T-helper 17 cell (primary cell): ENCODE measurements at regions not wholly inside any gene's neighbourhood (a gene's known extent, or its start where the extent isn't known, plus 50 kb on each side); places are given as distances from the start of the nearest gene placed in this dataset.

Experiments used
- ATAC-seq: fragments of 150-1000 bp; cut with Tn5 transposase; 2 replicates; pipeline ENCODE4 v1.10.0; 2021; ENCODE audit warnings: mild to moderate bottlenecking, moderate library complexity
- DNase-seq, 3 donors: peaks; one replicate each; pipeline versions ENCODE4 v3.0.0 to v3.0.0-alpha.2; 2020 to 2021
- H3K9me3 ChIP-seq: one replicate; pipeline ENCODE4 v1.7.0; 2013; ENCODE audit warnings: low read length, mild to moderate bottlenecking; ENCODE audit not compliant: control insufficient read depth, poor library complexity, severe bottlenecking
- H3K27ac Mint-ChIP-seq: one replicate; pipeline ENCODE4 v1.8.0; 2022; ENCODE audit warnings: mild to moderate bottlenecking, moderate library complexity, mixed read lengths
- H3K27me3 Mint-ChIP-seq: one replicate; pipeline ENCODE4 v1.8.0; 2022; ENCODE audit warnings: mixed read lengths
- H3K36me3 Mint-ChIP-seq: one replicate; pipeline ENCODE4 v1.8.0; 2022; ENCODE audit warnings: low read depth, mixed read lengths
- H3K4me1 Mint-ChIP-seq: one replicate; pipeline ENCODE4 v1.8.0; 2022; ENCODE audit warnings: mild to moderate bottlenecking, mixed read lengths
- H3K4me3 Mint-ChIP-seq: one replicate; pipeline ENCODE4 v1.8.0; 2022; ENCODE audit warnings: mild to moderate bottlenecking, moderate library complexity, mixed read lengths

GRCh38 chr4:100130964-100131363 lies 59.3 kb downstream of the DDIT4L start:
- Mint-ChIP-seq H3K4me3 (no peak overlapping the region), H3K36me3 (no peaks in the 10 kb centered on the region), H3K4me1 (no peaks in the 10 kb centered on the region), H3K27me3 (no peaks in the 10 kb centered on the region), H3K27ac (no peak overlapping the region)
- ATAC-seq (no peak), DNase-seq (no peak)
- no peaks in the 10 kb centered on the region for H3K9me3 ChIP-seq

- no peaks in the 10 kb centered on the region for H3K4me1 Mint-ChIP-seq
- no peak for ATAC-seq
- no peaks in the 10 kb centered on the region for H3K36me3 Mint-ChIP-seq
- peaks cover under 1% of the 10 kb centered on the region for H3K9me3 ChIP-seq
- H3K27ac Mint-ChIP-seq: no peak overlapping the region
- H3K27me3 Mint-ChIP-seq: no peaks in the 10 kb centered on the region
- DNase-seq: no peak
- no peak overlapping the region for H3K4me3 Mint-ChIP-seq
These were observed 59.8 kb downstream of the DDIT4L start for GRCh38 chr4:100130491-100130890.

- no peak overlapping the region for H3K27ac Mint-ChIP-seq
- DNase-seq: no peak
- no peak overlapping the region for H3K4me3 Mint-ChIP-seq
- no peak for ATAC-seq
- no peaks in the 10 kb centered on the region for H3K4me1 Mint-ChIP-seq
- peaks cover 4% of the 10 kb centered on the region for H3K9me3 ChIP-seq
- no peaks in the 10 kb centered on the region for H3K36me3 Mint-ChIP-seq
- H3K27me3 Mint-ChIP-seq: no peaks in the 10 kb centered on the region
These were observed 60.5 kb downstream of the DDIT4L start for GRCh38 chr4:100129774-100130173.

DNA sequence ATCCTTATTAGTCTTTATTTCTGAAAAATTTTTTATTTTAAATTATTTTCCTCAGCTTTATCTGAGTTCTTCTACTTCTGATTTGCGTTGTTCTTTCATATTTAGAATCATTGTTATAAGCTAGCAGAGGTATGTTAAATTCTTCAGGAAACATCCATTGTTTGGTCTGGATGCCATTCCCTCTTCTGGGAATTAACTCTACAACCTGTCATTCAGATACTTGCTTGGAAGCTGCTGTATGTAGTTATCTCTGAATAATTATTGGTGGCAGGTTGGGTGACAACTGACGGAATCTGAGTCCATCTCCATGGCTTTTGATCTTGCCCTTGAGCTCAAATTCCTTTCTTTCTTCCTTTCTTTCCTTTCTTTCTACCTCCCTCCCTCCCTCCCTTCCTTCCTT lies 61.9 kb downstream of the DDIT4L start:
- ATAC-seq: no peak
- Mint-ChIP-seq H3K4me3 (no peak overlapping the region), H3K4me1 (no peaks in the 10 kb centered on the region), H3K27me3 (no peaks in the 10 kb centered on the region), H3K27ac (no peak overlapping the region), H3K36me3 (no peaks in the 10 kb centered on the region)
- peaks cover 4% of the 10 kb centered on the region for H3K9me3 ChIP-seq
- DNase-seq: no peak

DNA sequence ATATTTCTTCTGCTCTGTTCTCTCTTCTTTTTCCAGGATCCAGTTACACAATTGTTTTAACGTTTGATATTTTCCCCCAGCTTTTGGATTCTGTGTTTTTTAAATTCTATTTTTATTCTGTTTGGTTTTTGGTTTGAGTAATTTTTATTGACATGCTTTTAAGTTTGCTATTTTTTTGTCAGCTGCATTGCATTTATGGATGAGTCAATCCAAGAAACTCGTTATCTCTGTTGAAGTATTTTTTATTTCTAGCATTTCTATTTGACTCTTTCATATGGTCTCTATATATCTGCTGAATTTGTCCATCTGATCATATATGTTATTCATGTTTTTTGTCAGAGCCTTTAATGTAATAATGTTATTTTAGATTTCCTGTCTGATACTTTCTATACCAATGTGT lies 65.6 kb downstream of the DDIT4L start:
- no peaks in the 10 kb centered on the region for H3K4me1 Mint-ChIP-seq
- ATAC-seq: no peak
- no peak for DNase-seq

DNA sequence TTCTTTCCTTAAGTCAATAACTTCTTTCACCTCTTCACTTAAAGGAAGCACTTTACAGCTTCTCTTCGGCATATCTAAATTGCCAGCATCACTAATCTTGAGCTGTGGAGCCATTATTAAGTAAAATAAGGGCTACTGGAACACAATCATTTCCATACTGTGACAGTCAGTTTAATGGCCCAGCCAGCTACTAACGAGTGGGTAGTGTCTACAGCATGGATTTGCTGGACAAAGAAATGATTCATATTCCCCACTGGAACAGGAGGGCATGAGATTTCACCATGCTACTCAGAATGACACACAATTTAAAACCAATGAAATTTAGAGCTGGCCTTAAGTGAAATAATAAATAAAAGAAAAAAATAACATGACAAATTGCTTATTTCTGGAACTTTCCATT lies 72.1 kb downstream of the DDIT4L start:
- no peaks in the 10 kb centered on the region for H3K9me3 ChIP-seq
- H3K27ac Mint-ChIP-seq: no peak overlapping the region
- ATAC-seq: no peak
- no peak overlapping the region for H3K4me3 Mint-ChIP-seq
- DNase-seq: no peak
- H3K27me3 Mint-ChIP-seq: no peaks in the 10 kb centered on the region
- H3K36me3 Mint-ChIP-seq: no peaks in the 10 kb centered on the region
- H3K4me1 Mint-ChIP-seq: no peaks in the 10 kb centered on the region

More for the DNA sequence above, 65.6 kb downstream of the DDIT4L start:
- no peak overlapping the region for H3K4me3 Mint-ChIP-seq
- H3K9me3 ChIP-seq: peaks cover 4% of the 10 kb centered on the region
- no peaks in the 10 kb centered on the region for H3K27me3 Mint-ChIP-seq
- H3K27ac Mint-ChIP-seq: no peak overlapping the region
- no peaks in the 10 kb centered on the region for H3K36me3 Mint-ChIP-seq

- Mint-ChIP-seq H3K4me1 (no peaks in the 10 kb centered on the region), H3K27me3 (no peaks in the 10 kb centered on the region), H3K27ac (no peak overlapping the region), H3K36me3 (no peaks in the 10 kb centered on the region), H3K4me3 (no peak overlapping the region)
- ATAC-seq (no peak), DNase-seq (no peak)
- H3K9me3 ChIP-seq: no peaks in the 10 kb centered on the region
These were observed 72.5 kb downstream of the DDIT4L start for GRCh38 chr4:100117750-100118149.

DNA sequence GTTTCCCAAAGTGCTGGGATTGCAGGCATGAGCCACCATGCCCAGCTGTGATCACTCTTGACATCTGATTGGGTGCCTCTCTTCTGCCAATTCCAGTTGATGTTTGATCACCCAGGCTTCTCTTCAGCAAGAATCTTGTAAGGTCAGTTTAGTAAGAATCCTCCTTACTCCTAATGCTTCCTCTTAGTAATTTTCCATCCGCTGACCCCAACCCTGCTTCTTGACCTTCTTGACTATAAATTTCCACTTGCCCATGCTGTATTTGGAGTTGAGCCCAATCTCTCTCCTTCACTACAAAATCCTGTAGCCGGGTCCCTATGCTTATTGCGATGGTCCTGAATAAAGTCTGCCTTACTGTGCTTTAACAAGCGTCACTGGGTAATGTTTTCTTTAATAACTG lies 75.4 kb downstream of the DDIT4L start:
- no peak overlapping the region for H3K27ac Mint-ChIP-seq

DNA sequence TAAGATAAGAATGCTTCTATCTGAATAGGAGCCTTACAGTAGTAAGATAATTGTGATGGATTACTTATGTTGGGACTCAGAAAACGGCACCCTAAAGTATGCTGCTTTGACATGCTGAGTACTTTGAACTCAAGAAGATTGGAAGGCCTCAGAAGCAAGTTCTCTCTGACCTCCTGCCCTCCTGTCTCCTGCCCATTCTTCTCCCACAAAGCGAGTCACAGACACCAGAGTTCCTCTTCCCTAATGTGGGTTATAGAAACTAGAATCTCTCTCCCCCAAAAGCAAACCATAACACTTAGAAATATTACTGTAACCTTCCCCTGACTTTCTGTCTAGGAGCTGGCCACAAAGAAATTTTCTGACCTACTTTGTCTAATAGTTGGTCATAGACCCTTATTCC lies 76.5 kb downstream of the DDIT4L start:
- Mint-ChIP-seq H3K27ac (peak overlapping the region; percentile 6), H3K4me3 (no peak overlapping the region), H3K27me3 (no peaks in the 10 kb centered on the region), H3K4me1 (no peaks in the 10 kb centered on the region), H3K36me3 (peaks cover 2% of the 10 kb centered on the region)
- ATAC-seq: no peak
- no peaks in the 10 kb centered on the region for H3K9me3 ChIP-seq
- no peak for DNase-seq

More for the DNA sequence above, 75.4 kb downstream of the DDIT4L start:
- DNase-seq (no peak), ATAC-seq (no peak)
- Mint-ChIP-seq H3K36me3 (peaks cover 2% of the 10 kb centered on the region), H3K4me3 (no peak overlapping the region), H3K4me1 (no peaks in the 10 kb centered on the region), H3K27me3 (no peaks in the 10 kb centered on the region)
- no peaks in the 10 kb centered on the region for H3K9me3 ChIP-seq

DNA sequence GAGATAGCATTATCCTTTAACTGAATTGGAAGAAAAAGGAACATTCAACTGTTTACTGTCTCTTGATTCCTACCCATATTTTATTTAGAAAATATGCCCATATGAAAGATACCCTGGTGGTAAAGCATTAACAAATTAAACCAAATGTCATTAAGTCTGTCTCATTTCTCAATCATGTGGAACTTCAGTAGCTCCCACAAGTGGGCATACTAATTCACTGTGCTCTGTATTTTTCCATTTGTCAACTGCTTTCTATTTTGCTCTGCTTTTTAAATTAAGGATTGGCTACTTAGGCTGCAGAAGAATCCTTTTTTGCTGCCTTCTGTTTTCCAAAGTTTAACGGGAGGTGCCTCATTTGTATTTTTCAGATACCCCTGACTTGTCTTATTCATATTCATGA lies 77.2 kb downstream of the DDIT4L start:
- Mint-ChIP-seq H3K36me3 (peaks cover 2% of the 10 kb centered on the region), H3K27ac (peak overlapping the region; percentile 6)

DNA sequence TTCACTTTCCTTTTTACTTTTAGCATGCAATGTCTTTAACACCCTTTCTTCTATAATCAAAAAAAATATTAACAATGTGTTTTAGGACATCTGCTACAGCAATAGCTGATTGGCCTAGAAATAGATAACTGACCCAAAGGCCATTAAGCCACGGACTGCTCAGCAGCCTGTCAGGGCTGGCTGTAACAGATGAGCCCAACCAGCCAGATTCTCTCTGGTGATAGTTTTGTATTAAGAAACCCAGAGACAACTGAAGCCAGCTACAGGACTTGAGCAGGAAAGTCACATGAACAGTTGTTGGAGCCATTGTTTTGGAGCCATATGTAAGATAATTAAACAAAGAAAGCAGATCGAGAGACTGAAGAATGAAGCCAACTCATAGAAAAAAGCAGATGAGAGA lies 80.3 kb downstream of the DDIT4L start:
- no peak for ATAC-seq
- Mint-ChIP-seq H3K4me3 (no peak overlapping the region), H3K27me3 (no peaks in the 10 kb centered on the region)

More for the DNA sequence above, 77.2 kb downstream of the DDIT4L start:
- ATAC-seq (no peak), DNase-seq (no peak)
- H3K27me3 Mint-ChIP-seq: no peaks in the 10 kb centered on the region
- no peak overlapping the region for H3K4me3 Mint-ChIP-seq
- H3K4me1 Mint-ChIP-seq: no peaks in the 10 kb centered on the region
- H3K9me3 ChIP-seq: no peaks in the 10 kb centered on the region

GRCh38 chr4:100108869-100109268 lies 81.4 kb downstream of the DDIT4L start:
- no peak overlapping the region for H3K27ac Mint-ChIP-seq
- H3K9me3 ChIP-seq: no peaks in the 10 kb centered on the region
- DNase-seq (no peak), ATAC-seq (no peak)
- H3K4me1 Mint-ChIP-seq: peaks cover 10% of the 10 kb centered on the region
- peaks cover 2% of the 10 kb centered on the region for H3K36me3 Mint-ChIP-seq
- H3K4me3 Mint-ChIP-seq: no peak overlapping the region
- no peaks in the 10 kb centered on the region for H3K27me3 Mint-ChIP-seq

More for the DNA sequence above, 80.3 kb downstream of the DDIT4L start:
- Mint-ChIP-seq H3K4me1 (peaks cover 10% of the 10 kb centered on the region), H3K27ac (no peak overlapping the region), H3K36me3 (peaks cover 2% of the 10 kb centered on the region)
- no peak for DNase-seq
- H3K9me3 ChIP-seq: no peaks in the 10 kb centered on the region

GRCh38 chr4:100106982-100107381 lies 83.3 kb downstream of the DDIT4L start:
- H3K4me3 Mint-ChIP-seq: no peak overlapping the region
- DNase-seq: no peak

DNA sequence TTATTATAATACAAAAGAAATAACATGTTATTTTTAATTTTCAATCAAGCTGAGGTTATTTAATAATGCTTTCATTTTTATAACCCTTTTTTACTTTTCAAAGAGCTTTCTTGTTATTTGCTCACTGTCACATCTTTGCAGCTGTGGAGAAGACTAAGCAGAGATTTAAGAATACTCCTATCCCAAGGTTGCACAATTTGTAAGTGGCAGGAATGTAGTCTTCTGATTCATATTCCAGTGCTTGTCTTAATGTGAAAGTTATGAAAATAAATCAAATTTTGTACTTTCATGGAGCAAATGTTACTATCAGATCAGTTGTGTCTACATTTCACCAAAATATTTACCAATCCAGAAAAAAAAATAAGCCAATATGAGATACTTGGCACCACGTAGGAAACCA lies 86.6 kb downstream of the DDIT4L start:
- no peak for ATAC-seq
- Mint-ChIP-seq H3K4me1 (peaks cover 16% of the 10 kb centered on the region), H3K36me3 (no peaks in the 10 kb centered on the region), H3K4me3 (no peak overlapping the region), H3K27me3 (no peaks in the 10 kb centered on the region), H3K27ac (no peak overlapping the region)
- no peak for DNase-seq
- H3K9me3 ChIP-seq: no peaks in the 10 kb centered on the region

More at GRCh38 chr4:100106982-100107381, 83.3 kb downstream of the DDIT4L start:
- H3K9me3 ChIP-seq: no peaks in the 10 kb centered on the region
- ATAC-seq: peak; percentile 96
- Mint-ChIP-seq H3K27ac (no peak overlapping the region), H3K4me1 (peaks cover 10% of the 10 kb centered on the region), H3K27me3 (no peaks in the 10 kb centered on the region), H3K36me3 (peaks cover 2% of the 10 kb centered on the region)
